SK-N-SH (cell line): ENCODE measurements at regions not wholly inside any gene's neighbourhood (a gene's known extent, or its start where the extent isn't known, plus 50 kb on each side); places are given as distances from the start of the nearest gene placed in this dataset.

ENCODE experiments used
- CTCF ChIA-PET: fragments of 300-600, 350-600 bp; formaldehyde crosslinking; extraction: SDS; loops from one replicate; lab custom pipeline; 2021; lab: Yijun Ruan, JAX
- POLR2A ChIA-PET: fragments of 350-600 bp; sonication (Branson Sonifier 250); formaldehyde crosslinking; extraction: SDS; loops from one replicate; lab custom pipeline; 2020; ENCODE audit warnings: antibody characterized with exemption, inconsistent platforms; lab: Yijun Ruan, JAX
- DNase-seq: peaks from one replicate; pipeline ENCODE4 v3.0.0; 2012
- H2AFZ ChIP-seq: fragments of 200-600 bp; sonication (generic); 2 replicates; pipeline ENCODE4 v1.8.1; 2016; ENCODE audit warnings: antibody characterized with exemption, mild to moderate bottlenecking, low read depth
- H3F3A ChIP-seq: fragments of 200-600 bp; sonication (generic); replicated peaks from 2 replicates; pipeline ENCODE3; 2016; ENCODE audit warnings: antibody characterized with exemption, mild to moderate bottlenecking; ENCODE audit not compliant: insufficient read depth
- H3K27ac ChIP-seq, 2 experiments: fragments of 200-500 bp in 1 of 2; fragments of 200-600 bp in 1 of 2; sonication (Bioruptor generic) in 1 of 2; sonication (generic), shearing (Covaris generic) in 1 of 2; 2 replicates each; pipeline versions ENCODE4 v1.5.1 to v1.6.1; 2014 to 2016; ENCODE audit warnings: low read depth in 2 of 2, inconsistent platforms in 1 of 2, low read length in 1 of 2, mild to moderate bottlenecking in 1 of 2, mixed read lengths in 1 of 2
- H3K27me3 ChIP-seq: fragments of 200-600 bp; sonication (generic), shearing (Covaris generic); 2 replicates; pipeline ENCODE4 v1.6.1; 2016; ENCODE audit warnings: mixed run types; ENCODE audit not compliant: insufficient read depth
- H3K36me3 ChIP-seq, 2 experiments: fragments of 200-500 bp in 1 of 2; fragments of 200-600 bp in 1 of 2; sonication (Bioruptor generic) in 1 of 2; sonication (generic) in 1 of 2; replicated peaks in 1 of 2; 2 replicates each; pipeline versions ENCODE3 to v1.5.1; 2014 to 2016; ENCODE audit warnings: low read length in 1 of 2, mild to moderate bottlenecking in 1 of 2; ENCODE audit not compliant: insufficient read depth in 2 of 2, control insufficient read depth in 1 of 2
- H3K4me1 ChIP-seq, 2 experiments: fragments of 200-500 bp in 1 of 2; fragments of 200-600 bp in 1 of 2; sonication (Bioruptor generic) in 1 of 2; sonication (generic), shearing (Covaris generic) in 1 of 2; 2 replicates each; pipeline versions ENCODE4 v1.5.1 to v1.6.1; 2014 to 2016; ENCODE audit warnings: low read depth in 1 of 2, low read length in 1 of 2, mixed run types in 1 of 2; ENCODE audit not compliant: insufficient read depth in 2 of 2, control insufficient read depth in 1 of 2
- H3K4me2 ChIP-seq: fragments of 200-600 bp; sonication (generic), shearing (Covaris generic); 2 replicates; pipeline ENCODE4 v1.6.1; 2017; ENCODE audit warnings: mixed run types
- H3K4me3 ChIP-seq, 2 experiments: fragments of 200-500 bp in 1 of 2; fragments of 200-600 bp in 1 of 2; sonication (Bioruptor generic) in 1 of 2; sonication (generic), shearing (Covaris generic) in 1 of 2; 2 replicates each; pipeline versions ENCODE4 v1.5.1 to v1.8.1; 2014 to 2016; ENCODE audit warnings: low read depth in 2 of 2, inconsistent platforms in 1 of 2, low read length in 1 of 2, mild to moderate bottlenecking in 1 of 2, mixed read lengths in 1 of 2, moderate library complexity in 1 of 2
- H3K79me2 ChIP-seq: fragments of 200-600 bp; sonication (generic); 2 replicates; pipeline ENCODE4 v1.8.1; 2017; ENCODE audit warnings: mild to moderate bottlenecking; ENCODE audit not compliant: insufficient read depth
- H3K9ac ChIP-seq: fragments of 200-600 bp; sonication (generic); 2 replicates; pipeline ENCODE4 v1.6.1; 2017; ENCODE audit warnings: mixed run types
- H3K9me2 ChIP-seq: fragments of 200-600 bp; sonication (generic); 2 replicates; pipeline ENCODE4 v1.6.1; 2017; ENCODE audit warnings: mixed run types
- H3K9me3 ChIP-seq: fragments of 200-600 bp; sonication (generic); 2 replicates; pipeline ENCODE4 v1.6.1; 2017; ENCODE audit warnings: mixed run types, mild to moderate bottlenecking, moderate library complexity
- H4K20me1 ChIP-seq: fragments of 200-600 bp; sonication (generic); 2 replicates; pipeline ENCODE4 v1.6.1; 2017; ENCODE audit warnings: mild to moderate bottlenecking, mixed run types; ENCODE audit not compliant: insufficient read depth
- EP300 ChIP-seq, 2 experiments: IDR thresholded peaks; 2 replicates each; pipeline versions ENCODE4 v1.4.0 to v1.6.1; 2012; ENCODE audit warnings: borderline replicate concordance in 1 of 2, low read depth in 1 of 2, low read length in 1 of 2
- EZH2phosphoT487 ChIP-seq: fragments of 200-600 bp; sonication (generic); IDR thresholded peaks from 2 replicates; pipeline ENCODE4 v1.6.1; 2017; ENCODE audit warnings: low read depth, mixed run types, mild to moderate bottlenecking, antibody characterized with exemption, moderate library complexity, borderline replicate concordance
- FOSL2 ChIP-seq: IDR thresholded peaks from 2 replicates; pipeline ENCODE4 v1.4.0; 2012; ENCODE audit warnings: low read depth, mild to moderate bottlenecking, moderate library complexity, borderline replicate concordance
- FOXJ3 ChIP-seq: sonication (generic); formaldehyde crosslinking; IDR thresholded peaks from 2 replicates; pipeline ENCODE4 v1.5.1; 2020; ENCODE audit warnings: mild to moderate bottlenecking, missing genetic modification reagents
- FOXM1 ChIP-seq: IDR thresholded peaks from 2 replicates; pipeline ENCODE4 v1.4.0; 2012; ENCODE audit warnings: low read depth, mild to moderate bottlenecking
- GABPA ChIP-seq: IDR thresholded peaks from 2 replicates; pipeline ENCODE4 v1.4.0; 2012; ENCODE audit warnings: low read depth, mild to moderate bottlenecking
- GATA2 ChIP-seq: sonication (generic); formaldehyde crosslinking; IDR thresholded peaks from 2 replicates; pipeline ENCODE4 v1.5.0; 2020; ENCODE audit warnings: mild to moderate bottlenecking, missing genetic modification reagents
- IRF3 ChIP-seq: fragments of 150-350 bp; IDR thresholded peaks from 2 replicates; pipeline ENCODE4 v1.6.1; 2016; ENCODE audit warnings: mild to moderate bottlenecking, low read depth, low read length
- JUND ChIP-seq: IDR thresholded peaks from 2 replicates; pipeline ENCODE4 v1.4.0; 2012
- MEF2A ChIP-seq: IDR thresholded peaks from 2 replicates; pipeline ENCODE4 v1.4.0; 2012; ENCODE audit warnings: low read depth, borderline replicate concordance
- NRF1 ChIP-seq: IDR thresholded peaks from 2 replicates; pipeline ENCODE4 v1.6.1; 2012; ENCODE audit warnings: low read depth, mild to moderate bottlenecking, low read length
- POLR2AphosphoS5 ChIP-seq: IDR thresholded peaks from 2 replicates; pipeline ENCODE4 v1.6.1; 2012; ENCODE audit warnings: low read depth, low read length
- RAD21 ChIP-seq: IDR thresholded peaks from 2 replicates; pipeline ENCODE4 v1.6.1; 2012; ENCODE audit warnings: mild to moderate bottlenecking, low read length
- RCOR1 ChIP-seq: fragments of 150-350 bp; IDR thresholded peaks from 2 replicates; pipeline ENCODE4 v1.6.1; 2017; ENCODE audit warnings: antibody characterized with exemption, low read length
- REST ChIP-seq: IDR thresholded peaks from 2 replicates; pipeline ENCODE4 v1.6.1; 2012; ENCODE audit warnings: mild to moderate bottlenecking, low read depth, low read length, moderate library complexity
- RFX5 ChIP-seq: IDR thresholded peaks from 2 replicates; pipeline ENCODE4 v1.6.1; 2012; ENCODE audit warnings: mild to moderate bottlenecking, improper control_type of control experiment, low read length
- RXRA ChIP-seq: IDR thresholded peaks from 2 replicates; pipeline ENCODE4 v1.4.0; 2012; ENCODE audit warnings: low read depth, mild to moderate bottlenecking, borderline replicate concordance
- SMC3 ChIP-seq: IDR thresholded peaks from 2 replicates; pipeline ENCODE4 v1.6.1; 2012; ENCODE audit warnings: low read depth, low read length, improper control_type of control experiment
- TAF1 ChIP-seq: IDR thresholded peaks from 2 replicates; pipeline ENCODE4 v1.6.1; 2012; ENCODE audit warnings: low read depth, mild to moderate bottlenecking, low read length, moderate library complexity, borderline replicate concordance
- YY1 ChIP-seq: IDR thresholded peaks from 2 replicates; pipeline ENCODE4 v1.4.0; 2012; ENCODE audit warnings: low read depth, mild to moderate bottlenecking
- WGBS: methylation state at CpG from one replicate; pipeline ENCODE4 v1.1.6; 2017; ENCODE audit warnings: low lambda C conversion rate; 5-methylcytosine and 5-hydroxymethylcytosine counted together
- TF ChIP-seq, protein P1 (sequence below): IDR thresholded peaks from 2 replicates; pipeline ENCODE4; 2012

- ChIA-PET POLR2A (no interaction called here), CTCF (no interaction called here)
- no peaks in the 10 kb centered on the region for H3K27me3 ChIP-seq
- H3K4me3 ChIP-seq = no peak overlapping the region
- H3K9me3 ChIP-seq = no peaks in the 10 kb centered on the region
- TF ChIP-seq GABPA = no peak
- TF ChIP-seq MEF2A = no peak
- TF ChIP-seq FOXJ3 (CRISPR knock-in tag) = no peak
- no peak for TF ChIP-seq RFX5
- TF ChIP-seq TAF1 = no peak
- TF ChIP-seq RCOR1 = no peak
- no peak for TF ChIP-seq EP300 (IDR thresholded peaks at IDR 0.05; ENCODE audit: borderline replicate concordance in 1 of 2, low read depth in 1 of 2, low read length in 1 of 2)
- TF ChIP-seq POLR2AphosphoS5 = no peak
- no peak for TF ChIP-seq FOSL2
- TF ChIP-seq IRF3 = no peak
- TF ChIP-seq JUND = no peak
- H3F3A ChIP-seq = no peaks in the 10 kb centered on the region
- H3K9ac ChIP-seq = no peak overlapping the region
- no peaks in the 10 kb centered on the region for H3K79me2 ChIP-seq
- 25% methylated on average over 1 of the region's 1 CpG for WGBS
- H3K9me2 ChIP-seq = no peaks in the 10 kb centered on the region
- no peak overlapping the region for H3K4me2 ChIP-seq
- H3K4me1 ChIP-seq = no peaks in the 10 kb centered on the region
- DNase-seq = no peak
- no peaks in the 10 kb centered on the region for H4K20me1 ChIP-seq
- no peak overlapping the region for H3K27ac ChIP-seq
- H2AFZ ChIP-seq = no peak overlapping the region
- H3K36me3 ChIP-seq = no peaks in the 10 kb centered on the region
Observed at GRCh38 chr11:42255906-42256305, 796.5 kb upstream of the LRRC4C start.

- H3K36me3 ChIP-seq = no peaks in the 10 kb centered on the region
- H3K9me2 ChIP-seq = no peaks in the 10 kb centered on the region
- H4K20me1 ChIP-seq = no peaks in the 10 kb centered on the region
- no peaks in the 10 kb centered on the region for H3K4me1 ChIP-seq
- no peaks in the 10 kb centered on the region for H3F3A ChIP-seq
- H3K9me3 ChIP-seq = no peaks in the 10 kb centered on the region
- H3K27ac ChIP-seq = no peak overlapping the region
- H2AFZ ChIP-seq = no peak overlapping the region
- H3K9ac ChIP-seq = no peak overlapping the region
- POLR2A ChIA-PET = no interaction called here
- CTCF ChIA-PET = no interaction called here
- H3K27me3 ChIP-seq = no peaks in the 10 kb centered on the region
- no peak for DNase-seq
- no peak for TF ChIP-seq GABPA
- TF ChIP-seq REST = no peak
- TF ChIP-seq SMC3 = no peak
- TF ChIP-seq JUND = no peak
- no peak for TF ChIP-seq NRF1
- no peak for TF ChIP-seq RFX5
- no peak for TF ChIP-seq GATA2 (CRISPR knock-in tag)
- TF ChIP-seq FOXJ3 (CRISPR knock-in tag) = no peak
- no peak for TF ChIP-seq YY1
- no peak for TF ChIP-seq FOSL2
- TF ChIP-seq, protein P1, sequence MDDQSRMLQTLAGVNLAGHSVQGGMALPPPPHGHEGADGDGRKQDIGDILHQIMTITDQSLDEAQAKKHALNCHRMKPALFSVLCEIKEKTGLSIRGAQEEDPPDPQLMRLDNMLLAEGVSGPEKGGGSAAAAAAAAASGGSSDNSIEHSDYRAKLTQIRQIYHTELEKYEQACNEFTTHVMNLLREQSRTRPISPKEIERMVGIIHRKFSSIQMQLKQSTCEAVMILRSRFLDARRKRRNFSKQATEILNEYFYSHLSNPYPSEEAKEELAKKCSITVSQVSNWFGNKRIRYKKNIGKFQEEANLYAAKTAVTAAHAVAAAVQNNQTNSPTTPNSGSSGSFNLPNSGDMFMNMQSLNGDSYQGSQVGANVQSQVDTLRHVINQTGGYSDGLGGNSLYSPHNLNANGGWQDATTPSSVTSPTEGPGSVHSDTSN = no peak
- TF ChIP-seq RAD21 = no peak
- TF ChIP-seq RXRA = no peak
- no peak for TF ChIP-seq FOXM1
- no peak for TF ChIP-seq POLR2AphosphoS5
- no peak for TF ChIP-seq EZH2phosphoT487
- WGBS = 0% methylated on average over 2 of the region's 2 CpGs
- no peak overlapping the region for H3K4me2 ChIP-seq
- H3K4me3 ChIP-seq = no peak overlapping the region
- H3K79me2 ChIP-seq = no peaks in the 10 kb centered on the region
Observed at GRCh38 chr11:42257534-42257933, 798.1 kb upstream of the LRRC4C start.
